ENCODE measurements at regions not wholly inside any gene's neighbourhood (a gene's known extent, or its start where the extent isn't known, plus 50 kb on each side); places are given as distances from the start of the nearest gene placed in this dataset.
A peak's percentile ranks its signal among the peaks of the same experiment; 100 is the strongest.

GRCh38 chr6:20313960-20314530, 87.6 kb upstream of the E2F3 start:
- peak; percentile 90 for DNase-seq

- DNase-seq: no peak
These were observed 86.5 kb upstream of the E2F3 start for GRCh38 chr6:20314866-20315845.

- DNase-seq: peak; percentile 27
These were observed 84.2 kb upstream of the E2F3 start for GRCh38 chr6:20317430-20317829.

GRCh38 chr6:20318851-20319387, 82.8 kb upstream of the E2F3 start:
- DNase-seq: no peak

- DNase-seq: no peak
These were observed 81.9 kb upstream of the E2F3 start for GRCh38 chr6:20319520-20320357.

- no peak for DNase-seq
These were observed 75.8 kb upstream of the E2F3 start for GRCh38 chr6:20325641-20326421.

- DNase-seq: no peak
These were observed 75.3 kb upstream of the E2F3 start for GRCh38 chr6:20326422-20326728.

- no peak for DNase-seq
These were observed 74.5 kb upstream of the E2F3 start for GRCh38 chr6:20327141-20327540.

- no peak for DNase-seq
These were observed 73.3 kb upstream of the E2F3 start for GRCh38 chr6:20328266-20328923.

- no peak for DNase-seq
These were observed 72.8 kb upstream of the E2F3 start for GRCh38 chr6:20328924-20329300.

- DNase-seq: no peak
These were observed 70.6 kb upstream of the E2F3 start for GRCh38 chr6:20331042-20331441.

GRCh38 chr6:20331625-20332024, 70.1 kb upstream of the E2F3 start:
- no peak for DNase-seq

- DNase-seq: peak; percentile 35
These were observed 69.2 kb upstream of the E2F3 start for GRCh38 chr6:20332441-20333006.

GRCh38 chr6:20333721-20334269, 67.9 kb upstream of the E2F3 start:
- DNase-seq: peak; percentile 43

- DNase-seq: no peak
These were observed 67.3 kb upstream of the E2F3 start for GRCh38 chr6:20334334-20334733.

GRCh38 chr6:20334962-20335361, 66.7 kb upstream of the E2F3 start:
- DNase-seq: no peak

GRCh38 chr6:20335872-20336271, 65.8 kb upstream of the E2F3 start:
- no peak for DNase-seq

- no peak for DNase-seq
These were observed 63.5 kb upstream of the E2F3 start for GRCh38 chr6:20338156-20338555.

GRCh38 chr6:20340068-20340848, 61.4 kb upstream of the E2F3 start:
- DNase-seq: peak; percentile 58

- no peak for DNase-seq
These were observed 60.6 kb upstream of the E2F3 start for GRCh38 chr6:20341096-20341495.

Measured in NCI-H2171 treated with DMSO at 0.1 percent for 48 hours (cell line).